ENCODE measurements at regions not wholly inside any gene's neighbourhood (a gene's known extent, or its start where the extent isn't known, plus 50 kb on each side); places are given as distances from the start of the nearest gene placed in this dataset.

DNA sequence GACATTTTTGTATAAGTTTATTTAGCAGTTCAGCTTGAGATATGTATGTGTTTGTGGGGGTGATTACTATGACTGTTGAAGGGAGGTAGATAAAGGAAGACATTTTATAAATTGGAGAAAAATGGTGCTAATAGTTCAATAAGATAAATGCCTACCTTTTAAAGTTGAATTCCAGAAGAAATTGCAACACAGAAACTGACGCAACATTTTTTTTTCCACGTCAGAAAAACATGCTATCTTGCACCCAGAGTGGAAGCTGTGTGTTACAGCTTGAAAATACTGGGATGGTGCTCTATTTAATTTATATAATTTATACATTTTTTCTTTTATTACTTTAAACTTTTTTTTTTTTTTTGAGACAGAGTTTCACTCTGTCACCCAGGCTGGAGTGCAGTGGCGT, 171.7 kb downstream of the WNT5A start:
- no peaks in the 10 kb centered on the region for H3K9me3 ChIP-seq (ENCODE audit: control insufficient read depth, insufficient read depth, low read length)
- ChIA-PET CTCF (interaction anchor here (0.7 kb wide), 1 partner anchor 1692 kb away, joined by 4 read pairs; no protein-coding TSS in a partner anchor), POLR2A (interaction anchor here (1.2 kb wide), 1 partner anchor 19 kb away, joined by 3 read pairs; no protein-coding TSS in a partner anchor)
- H3K4me3 ChIP-seq (ENCODE audit: low read depth, low read length): no peak overlapping the region
- no peak overlapping the region for H3K27ac ChIP-seq (ENCODE audit: low read depth, low read length)
- TF ChIP-seq, protein P1, sequence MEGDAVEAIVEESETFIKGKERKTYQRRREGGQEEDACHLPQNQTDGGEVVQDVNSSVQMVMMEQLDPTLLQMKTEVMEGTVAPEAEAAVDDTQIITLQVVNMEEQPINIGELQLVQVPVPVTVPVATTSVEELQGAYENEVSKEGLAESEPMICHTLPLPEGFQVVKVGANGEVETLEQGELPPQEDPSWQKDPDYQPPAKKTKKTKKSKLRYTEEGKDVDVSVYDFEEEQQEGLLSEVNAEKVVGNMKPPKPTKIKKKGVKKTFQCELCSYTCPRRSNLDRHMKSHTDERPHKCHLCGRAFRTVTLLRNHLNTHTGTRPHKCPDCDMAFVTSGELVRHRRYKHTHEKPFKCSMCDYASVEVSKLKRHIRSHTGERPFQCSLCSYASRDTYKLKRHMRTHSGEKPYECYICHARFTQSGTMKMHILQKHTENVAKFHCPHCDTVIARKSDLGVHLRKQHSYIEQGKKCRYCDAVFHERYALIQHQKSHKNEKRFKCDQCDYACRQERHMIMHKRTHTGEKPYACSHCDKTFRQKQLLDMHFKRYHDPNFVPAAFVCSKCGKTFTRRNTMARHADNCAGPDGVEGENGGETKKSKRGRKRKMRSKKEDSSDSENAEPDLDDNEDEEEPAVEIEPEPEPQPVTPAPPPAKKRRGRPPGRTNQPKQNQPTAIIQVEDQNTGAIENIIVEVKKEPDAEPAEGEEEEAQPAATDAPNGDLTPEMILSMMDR (IDR thresholded peaks at IDR 0.05; ENCODE audit: low read depth, low read length): no peak
- DNase-seq (ENCODE audit: low read depth, low spot score): no peak
- H3K27me3 ChIP-seq (ENCODE audit: control insufficient read depth, insufficient read depth, low read length): no peaks in the 10 kb centered on the region

- TF ChIP-seq, protein P1 (IDR thresholded peaks at IDR 0.05; ENCODE audit: low read depth, low read length): no peak
- H3K9me3 ChIP-seq (ENCODE audit: control insufficient read depth, insufficient read depth, low read length): no peaks in the 10 kb centered on the region
- ChIA-PET CTCF (no interaction called here), POLR2A (no interaction called here)
- H3K27me3 ChIP-seq (ENCODE audit: control insufficient read depth, insufficient read depth, low read length): no peaks in the 10 kb centered on the region
- no peak overlapping the region for H3K4me3 ChIP-seq (ENCODE audit: low read depth, low read length)
- DNase-seq (ENCODE audit: low read depth, low spot score): no peak
- H3K27ac ChIP-seq (ENCODE audit: low read depth, low read length): no peak overlapping the region
These were observed 173.4 kb downstream of the WNT5A start for GRCh38 chr3:55313666-55314065.

DNA sequence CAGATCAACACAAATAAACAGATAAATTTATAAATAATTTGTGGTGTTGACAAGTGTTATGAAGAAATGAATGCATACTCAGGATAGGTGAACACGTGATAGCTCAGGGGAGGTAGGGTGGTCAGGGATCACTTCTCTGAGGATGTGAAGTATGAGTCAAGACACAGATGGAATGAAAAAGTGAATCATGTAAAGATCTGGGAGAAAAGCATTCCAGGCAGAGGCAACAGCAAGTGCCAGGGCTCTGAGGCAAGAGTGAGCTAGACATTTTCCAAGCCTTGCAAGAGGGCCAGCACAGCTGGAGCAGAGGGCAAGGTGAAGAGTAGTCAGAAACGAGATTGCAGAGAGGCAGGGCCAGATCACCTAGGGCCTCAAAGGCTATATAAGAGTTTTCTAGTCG, 177.8 kb downstream of the WNT5A start:
- ChIA-PET POLR2A (no interaction called here), CTCF (no interaction called here)
- no peak for DNase-seq (ENCODE audit: low read depth, low spot score)
- no peaks in the 10 kb centered on the region for H3K27me3 ChIP-seq (ENCODE audit: control insufficient read depth, insufficient read depth, low read length)
- H3K27ac ChIP-seq (ENCODE audit: low read depth, low read length): no peak overlapping the region
- TF ChIP-seq, protein P1 (IDR thresholded peaks at IDR 0.05; ENCODE audit: low read depth, low read length): no peak
- H3K9me3 ChIP-seq (ENCODE audit: control insufficient read depth, insufficient read depth, low read length): no peaks in the 10 kb centered on the region
- H3K4me3 ChIP-seq (ENCODE audit: low read depth, low read length): no peak overlapping the region

- no peak overlapping the region for H3K4me3 ChIP-seq (ENCODE audit: low read depth, low read length)
- TF ChIP-seq, protein P1 (IDR thresholded peaks at IDR 0.05; ENCODE audit: low read depth, low read length): no peak
- ChIA-PET CTCF (no interaction called here), POLR2A (no interaction called here)
- no peaks in the 10 kb centered on the region for H3K9me3 ChIP-seq (ENCODE audit: control insufficient read depth, insufficient read depth, low read length)
- DNase-seq (ENCODE audit: low read depth, low spot score): no peak
- H3K27ac ChIP-seq (ENCODE audit: low read depth, low read length): no peak overlapping the region
- no peaks in the 10 kb centered on the region for H3K27me3 ChIP-seq (ENCODE audit: control insufficient read depth, insufficient read depth, low read length)
These were observed 179.5 kb downstream of the WNT5A start for GRCh38 chr3:55307622-55308021.

DNA sequence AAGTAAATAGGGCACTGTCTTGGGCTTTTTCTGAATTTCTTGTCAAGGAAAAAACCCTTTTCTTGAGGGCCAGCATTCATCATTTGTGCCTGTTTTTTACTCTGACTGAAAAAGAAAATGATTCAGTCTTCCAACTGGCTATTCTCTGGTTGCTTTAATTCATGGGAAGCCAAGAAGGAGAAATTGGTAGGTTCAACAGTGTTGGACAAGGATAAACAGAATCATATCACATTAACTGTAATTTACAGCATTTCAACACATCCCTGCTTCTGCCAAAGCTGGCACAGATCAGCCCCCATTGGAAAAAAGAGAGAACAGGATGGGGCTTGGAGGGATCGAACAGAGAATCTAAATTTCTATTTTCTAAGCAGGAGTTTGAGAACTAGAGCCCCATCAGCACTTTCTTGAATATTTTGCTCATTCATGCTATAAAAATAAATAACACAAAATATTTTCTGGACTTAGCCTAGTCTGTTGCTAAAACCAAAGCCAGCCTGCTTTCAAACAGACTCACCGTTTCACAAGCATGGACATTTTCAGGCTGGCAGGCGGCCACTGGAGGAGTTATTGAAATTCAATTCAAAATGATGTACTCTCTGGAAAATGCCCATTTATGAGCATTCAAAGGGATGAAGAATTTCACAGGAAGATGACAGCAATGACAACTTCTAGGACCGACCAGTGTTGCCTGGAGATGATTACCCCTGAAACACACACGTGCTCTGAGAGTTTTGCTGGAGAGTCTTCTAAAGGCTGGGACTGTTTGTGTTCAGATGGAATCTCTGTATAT, 181.2 kb downstream of the WNT5A start:
- POLR2A ChIA-PET: no interaction called here
- H3K4me3 ChIP-seq (ENCODE audit: low read depth, low read length): no peak overlapping the region
- no peak for DNase-seq (ENCODE audit: low read depth, low spot score)

More for the DNA sequence above, 181.2 kb downstream of the WNT5A start:
- CTCF ChIA-PET: no interaction called here
- H3K9me3 ChIP-seq (ENCODE audit: control insufficient read depth, insufficient read depth, low read length): no peaks in the 10 kb centered on the region
- H3K27ac ChIP-seq (ENCODE audit: low read depth, low read length): no peak overlapping the region
- TF ChIP-seq, protein P1 (IDR thresholded peaks at IDR 0.05; ENCODE audit: low read depth, low read length): no peak
- no peaks in the 10 kb centered on the region for H3K27me3 ChIP-seq (ENCODE audit: control insufficient read depth, insufficient read depth, low read length)
